ENCODE measurements at regions not wholly inside any gene's neighbourhood (a gene's known extent, or its start where the extent isn't known, plus 50 kb on each side); places are given as distances from the start of the nearest gene placed in this dataset.
A peak's percentile ranks its signal among the peaks of the same experiment; 100 is the strongest.
"Not testable (repeated sequence)": the region's sequence is repeated elsewhere in the genome, so short reads cannot be mapped to it uniquely, and the experiment has no call there.

DNA sequence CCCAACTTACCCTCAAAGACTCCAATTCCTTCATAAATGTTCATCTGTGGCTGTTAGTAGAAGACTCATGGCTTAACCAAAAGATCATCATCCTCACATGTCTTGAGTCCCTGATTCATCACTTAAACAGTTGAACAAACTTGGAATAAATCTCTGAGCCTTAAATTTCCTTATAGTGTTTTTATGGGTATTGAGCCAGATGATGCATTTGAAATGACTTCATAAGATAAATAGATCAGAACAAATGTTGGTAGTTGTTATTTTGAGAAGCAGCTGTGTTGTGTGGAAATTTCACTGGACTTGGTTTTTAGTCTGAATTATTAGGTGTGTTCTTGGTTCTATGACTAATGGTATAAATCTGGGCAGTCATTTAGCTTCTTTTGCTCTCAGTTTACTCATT is 236.2 kb downstream of the NNT start:
- H3K4me1 ChIP-seq: no peaks in the 10 kb centered on the region
- no peaks in the 10 kb centered on the region for H3K27me3 ChIP-seq (replicated peaks in 1 of 7)
- H3K36me3 ChIP-seq: no peaks in the 10 kb centered on the region
- no peak overlapping the region for H3K4me3 ChIP-seq
- no peak for DNase-seq
- intact Hi-C loops (cut with DNase I; ENCODE audit: low total_unique reads): no loop called here
- H3K9me3 ChIP-seq: no peaks in the 10 kb centered on the region
- TF ChIP-seq CTCF (IDR thresholded peaks at IDR 0.05 in 8 of 11, conservative IDR thresholded peaks at IDR 0.05 in 3 of 11) (no peak), POLR2AphosphoS5 (IDR thresholded peaks at IDR 0.05) (no peak), POLR2A (IDR thresholded peaks at IDR 0.05) (no peak)
- H3K27ac ChIP-seq: no peak overlapping the region

GRCh38 chr5:43837996-43838395 is 235.0 kb downstream of the NNT start:
- WGBS, 5 donors: 76 to 91% (median 83%) methylated on average over 1 of the region's 1 CpG
- Histone ChIP-seq H3K27ac (no peak overlapping the region), H3K36me3 (no peaks in the 10 kb centered on the region), H3K4me3 (no peak overlapping the region), H3K9me3 (no peaks in the 10 kb centered on the region), H3K4me1 (no peaks in the 10 kb centered on the region), H3K27me3 (replicated peaks in 1 of 7) (no peaks in the 10 kb centered on the region)
- intact Hi-C loops (cut with DNase I; ENCODE audit: low total_unique reads): no loop called here
- TF ChIP-seq CTCF (IDR thresholded peaks at IDR 0.05 in 8 of 11, conservative IDR thresholded peaks at IDR 0.05 in 3 of 11): no peak
- TF ChIP-seq POLR2AphosphoS5 (IDR thresholded peaks at IDR 0.05): no peak
- TF ChIP-seq POLR2A (IDR thresholded peaks at IDR 0.05): no peak
- DNase-seq: no peak

DNA sequence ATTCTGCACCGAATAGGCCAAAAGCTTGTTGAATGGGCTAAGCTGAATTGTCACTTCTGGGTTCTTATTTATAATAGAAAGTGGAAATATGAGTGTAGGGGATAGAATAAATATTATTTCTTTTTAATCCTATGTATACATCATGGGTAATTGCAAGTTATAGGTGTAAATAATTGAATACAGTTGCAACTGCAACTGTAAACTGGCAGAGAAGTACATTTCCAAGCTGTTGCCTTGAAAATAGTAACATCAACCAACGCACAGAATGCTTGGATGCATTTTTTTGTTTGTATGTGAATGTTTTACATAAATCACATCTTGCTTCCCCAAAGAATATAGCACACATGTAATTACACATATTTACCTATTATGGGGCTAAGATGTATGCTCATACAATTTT is 234.1 kb downstream of the NNT start:
- no peak overlapping the region for H3K4me3 ChIP-seq
- TF ChIP-seq POLR2A (IDR thresholded peaks at IDR 0.05) (no peak), POLR2AphosphoS5 (IDR thresholded peaks at IDR 0.05) (no peak), CTCF (IDR thresholded peaks at IDR 0.05 in 8 of 11, conservative IDR thresholded peaks at IDR 0.05 in 3 of 11) (no peak)
- no peaks in the 10 kb centered on the region for H3K36me3 ChIP-seq
- DNase-seq: no peak
- H3K27ac ChIP-seq: no peak overlapping the region
- no peaks in the 10 kb centered on the region for H3K4me1 ChIP-seq
- H3K27me3 ChIP-seq (replicated peaks in 1 of 7): no peaks in the 10 kb centered on the region
- H3K9me3 ChIP-seq: no peaks in the 10 kb centered on the region
- 51 to 84% (median 60%) methylated on average over 2 of the region's 2 CpGs for WGBS, 5 donors
- intact Hi-C loops (cut with DNase I; ENCODE audit: low total_unique reads): no loop called here

GRCh38 chr5:43833961-43834360 is 231.0 kb downstream of the NNT start:
- TF ChIP-seq POLR2A (IDR thresholded peaks at IDR 0.05) (no peak), POLR2AphosphoS5 (IDR thresholded peaks at IDR 0.05) (no peak), CTCF (IDR thresholded peaks at IDR 0.05 in 8 of 11, conservative IDR thresholded peaks at IDR 0.05 in 3 of 11) (no peak)
- no peaks in the 10 kb centered on the region for H3K36me3 ChIP-seq
- intact Hi-C loops (cut with DNase I; ENCODE audit: low total_unique reads): no loop called here
- WGBS, 5 donors: 64 to 90% (median 70%) methylated on average over 1 of the region's 1 CpG
- H3K9me3 ChIP-seq: peaks cover 0 to 18% (median 11%) of the 10 kb centered on the region in 8 donors
- no peaks in the 10 kb centered on the region for H3K27me3 ChIP-seq (replicated peaks in 1 of 7)
- no peak overlapping the region for H3K4me3 ChIP-seq
- no peaks in the 10 kb centered on the region for H3K4me1 ChIP-seq
- H3K27ac ChIP-seq: no peak overlapping the region
- DNase-seq: no peak

GRCh38 chr5:43824325-43824964 is 221.5 kb downstream of the NNT start:
- 81 to 96% (median 92%) methylated on average over 8 to 26 of the region's 26 CpGs for WGBS, 5 donors
- H3K9me3 ChIP-seq: peaks cover 0 to 35% (median 19%) of the 10 kb centered on the region in 8 donors
- peak; percentile 58 for DNase-seq
- H3K27ac ChIP-seq; intact Hi-C loops (cut with DNase I; ENCODE audit: low total_unique reads); H3K36me3 ChIP-seq; H3K4me1 ChIP-seq; H3K27me3 ChIP-seq (replicated peaks in 1 of 7); H3K4me3 ChIP-seq: not testable (repeated sequence)

- DNase-seq; H3K27ac ChIP-seq; H3K27me3 ChIP-seq (replicated peaks in 1 of 7); H3K36me3 ChIP-seq; H3K4me3 ChIP-seq; intact Hi-C loops (cut with DNase I; ENCODE audit: low total_unique reads); H3K4me1 ChIP-seq: not testable (repeated sequence)
- peaks cover 0 to 47% (median 41%) of the 10 kb centered on the region in 8 donors for H3K9me3 ChIP-seq
- 63 to 97% (median 86%) methylated on average over 1 of the region's 1 CpG for WGBS, 5 donors
Observed at GRCh38 chr5:43818394-43818793, 215.4 kb downstream of the NNT start.

All from spleen (tissue), 11 donors.